ENCODE measurements at regions not wholly inside any gene's neighbourhood (a gene's known extent, or its start where the extent isn't known, plus 50 kb on each side); places are given as distances from the start of the nearest gene placed in this dataset.
"Not testable (repeated sequence)": the region's sequence is repeated elsewhere in the genome, so short reads cannot be mapped to it uniquely, and the experiment has no call there.

DNA sequence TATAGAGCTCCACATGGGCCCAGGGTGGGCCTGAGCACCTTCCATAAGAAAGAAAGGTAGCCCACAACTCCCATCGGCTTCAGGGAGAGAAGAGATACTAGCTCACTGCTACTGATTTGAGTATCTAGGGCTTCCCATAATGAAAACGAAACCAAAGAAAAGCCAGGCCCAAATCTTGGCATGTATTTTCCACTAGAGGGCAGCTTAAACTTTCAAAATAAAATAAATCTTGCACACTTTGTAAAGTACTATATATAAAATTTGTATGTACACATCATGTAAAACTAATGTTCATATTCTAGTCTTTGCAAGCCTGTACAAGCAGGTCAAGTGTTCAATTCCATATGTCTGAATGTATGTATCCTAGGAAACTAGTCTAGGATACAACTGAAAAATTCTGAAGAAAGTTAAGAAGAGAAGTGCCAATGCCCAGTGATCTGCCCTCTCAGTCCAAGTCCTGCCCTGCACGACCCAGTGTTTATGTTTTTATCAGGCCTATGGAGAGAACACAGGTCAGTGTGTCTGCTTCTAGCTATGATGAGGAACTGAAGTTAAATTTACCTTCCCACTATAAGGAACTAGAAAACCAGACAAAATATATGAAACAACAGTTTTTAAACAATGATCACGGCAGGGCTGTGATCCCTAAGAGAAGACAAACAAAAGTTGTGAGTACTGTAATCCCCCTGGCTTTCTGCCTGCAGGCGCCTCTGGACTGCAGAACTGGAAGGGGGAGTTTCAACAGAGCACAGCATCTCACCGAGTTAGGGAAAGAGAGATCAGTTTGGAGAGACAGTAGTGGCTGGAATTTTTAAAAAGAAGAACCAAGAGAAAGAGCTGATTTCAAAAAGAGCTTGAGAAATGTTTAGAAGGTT is 475.7 kb downstream of the UQCRFS1 start:
- DNase-seq (ENCODE audit: low read depth in 3 of 3): no peak

DNA sequence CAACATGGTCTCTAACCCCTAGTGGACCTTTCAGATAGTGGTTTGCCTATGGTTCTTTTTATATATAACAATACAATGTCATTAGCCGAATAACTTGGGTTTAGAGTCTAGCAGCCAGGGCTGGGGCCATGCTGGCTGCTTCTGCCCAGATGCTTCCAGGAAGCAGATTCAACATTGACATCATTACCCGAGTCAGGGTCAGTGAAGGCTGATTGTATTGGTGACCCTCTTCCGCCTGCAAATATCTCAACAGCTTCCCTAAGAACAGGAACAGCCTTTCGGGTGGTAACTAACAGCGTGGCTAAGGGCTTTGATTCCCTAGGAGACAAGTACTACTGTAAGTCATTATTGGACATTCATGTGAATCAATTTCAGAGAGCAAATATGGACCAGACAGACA is 476.4 kb downstream of the UQCRFS1 start:
- no peak for DNase-seq (ENCODE audit: low read depth in 3 of 3)

DNA sequence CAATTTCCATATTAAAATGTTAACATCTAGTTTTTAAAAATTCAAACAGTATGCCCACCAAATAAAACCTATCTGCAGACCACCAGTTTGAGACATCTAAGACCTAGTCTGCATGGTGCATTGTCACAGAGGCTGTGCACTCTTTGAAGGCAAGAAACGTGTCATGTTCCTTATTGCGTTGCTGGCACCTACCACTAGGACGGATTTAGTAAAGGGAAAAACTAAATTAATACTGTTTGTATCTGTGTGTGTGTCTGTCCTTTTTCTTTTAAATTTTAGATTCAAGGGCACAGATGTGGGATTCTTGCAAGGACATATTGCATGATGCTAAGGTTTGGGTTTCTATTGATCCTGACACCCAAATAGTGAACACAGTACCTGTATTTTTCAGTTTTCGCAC is 481.4 kb downstream of the UQCRFS1 start:
- DNase-seq (ENCODE audit: low read depth in 3 of 3): no peak

- no peak for DNase-seq (ENCODE audit: low read depth in 3 of 3)
Measured at GRCh38 chr19:28730791-28731512, 482.0 kb downstream of the UQCRFS1 start.

- peak in 1 of 3 experiments; percentile 3 for DNase-seq (ENCODE audit: low read depth in 3 of 3)
Measured at GRCh38 chr19:28727480-28728159, 485.3 kb downstream of the UQCRFS1 start.

DNA sequence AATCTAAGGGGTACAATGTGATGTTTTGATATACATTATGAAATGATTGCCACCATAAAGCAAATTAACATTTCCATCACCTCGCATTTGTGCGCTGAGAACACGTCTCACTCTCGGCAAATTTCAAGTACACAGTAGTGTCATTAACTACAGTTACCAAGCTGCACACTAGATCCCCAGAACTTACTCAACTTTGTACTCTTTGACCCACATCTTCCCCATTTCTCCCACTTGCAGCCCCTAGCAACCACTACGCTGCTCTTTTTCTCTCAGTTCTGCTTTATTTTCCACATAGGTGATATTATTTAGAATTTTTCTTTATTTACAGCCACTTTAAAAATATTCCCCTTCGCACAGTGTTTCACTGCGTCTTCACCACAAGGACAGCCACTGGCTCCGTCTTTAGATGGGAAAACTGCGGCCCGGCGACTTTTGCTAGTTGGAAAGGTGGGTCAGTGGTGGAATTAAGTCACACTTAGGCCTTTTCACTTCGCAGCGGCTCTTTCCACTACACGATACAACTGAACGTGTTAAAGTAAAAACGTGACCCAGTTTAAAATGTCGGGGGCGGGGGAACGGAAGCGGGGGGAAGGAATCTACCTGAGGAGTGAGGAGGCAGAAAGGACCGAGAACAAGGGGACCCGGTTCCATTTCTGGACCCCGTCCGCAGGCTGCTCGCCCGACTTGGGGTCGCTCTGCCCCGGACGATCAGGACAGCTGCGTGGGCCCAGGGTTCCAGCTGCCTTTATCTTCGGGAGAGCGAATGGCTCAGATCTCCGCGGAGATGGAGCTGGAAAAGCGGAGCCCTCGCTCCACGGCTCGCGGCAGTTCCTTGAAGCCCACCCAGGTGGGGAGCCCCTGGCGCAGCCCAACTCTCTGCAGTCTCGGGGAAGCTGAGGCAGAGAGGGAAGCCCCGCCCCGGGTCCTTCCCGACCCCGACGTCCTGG is 486.1 kb downstream of the UQCRFS1 start:
- no peak for DNase-seq (ENCODE audit: low read depth in 3 of 3)

DNA sequence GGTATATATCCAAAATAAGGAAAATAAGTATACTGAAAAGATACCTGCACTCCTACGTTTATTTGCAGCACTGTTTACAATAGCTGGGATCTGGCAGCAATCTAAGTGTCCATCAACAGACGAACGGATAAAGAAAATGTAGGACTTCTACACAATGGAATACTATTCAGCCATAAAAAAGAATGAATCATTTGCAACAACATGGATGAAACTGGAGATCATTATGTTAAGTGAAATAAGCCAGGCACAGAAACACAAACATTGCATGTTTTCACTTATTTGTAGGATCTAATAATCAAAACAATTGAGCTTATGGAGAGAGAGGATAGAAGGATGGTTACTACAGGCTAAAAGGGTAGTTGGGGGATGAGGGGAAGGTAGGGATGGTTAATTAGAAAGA is 494.0 kb downstream of the UQCRFS1 start:
- no peak for DNase-seq (ENCODE audit: low read depth in 3 of 3)

DNA sequence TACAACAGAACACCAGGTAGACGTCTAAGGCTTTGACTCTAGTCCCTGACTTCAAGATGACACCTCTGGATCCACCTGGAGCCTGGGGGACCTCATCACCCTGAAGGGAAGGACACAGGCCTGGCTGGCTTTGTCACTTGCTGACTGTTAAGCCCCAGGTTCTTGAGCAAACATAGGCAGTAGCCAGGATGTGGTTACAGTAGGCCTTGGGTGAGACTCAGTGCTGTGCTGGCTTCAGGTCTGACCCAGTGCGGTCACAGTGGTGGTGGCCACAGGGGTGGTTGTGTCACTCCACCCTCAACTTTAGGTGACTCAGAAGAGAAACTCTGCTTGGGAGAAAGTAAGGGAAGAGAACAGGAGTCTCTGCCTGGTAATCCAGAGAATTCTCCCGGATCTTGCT is 497.8 kb downstream of the UQCRFS1 start:
- no peak for DNase-seq (ENCODE audit: low read depth in 3 of 3)

DNA sequence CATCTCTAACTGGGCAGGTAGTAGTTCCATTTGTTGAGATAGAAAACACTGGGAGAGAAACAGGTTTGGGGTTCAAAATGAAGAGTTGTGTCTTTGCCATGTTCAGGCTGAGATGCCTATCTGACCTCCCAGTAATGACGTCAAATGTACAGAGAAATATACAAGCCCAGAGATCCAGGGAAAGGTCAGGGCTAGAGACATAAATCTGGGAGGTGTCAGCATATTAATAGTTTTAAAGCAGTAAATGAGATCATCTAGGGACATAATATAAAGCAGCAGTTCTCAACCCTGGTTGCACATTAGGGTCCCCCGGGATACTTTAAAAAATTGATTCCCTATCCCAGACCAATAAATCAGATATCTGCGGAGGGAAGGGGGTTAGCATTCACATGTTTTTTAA is 501.5 kb downstream of the UQCRFS1 start:
- DNase-seq (ENCODE audit: low read depth in 3 of 3): no peak

DNA sequence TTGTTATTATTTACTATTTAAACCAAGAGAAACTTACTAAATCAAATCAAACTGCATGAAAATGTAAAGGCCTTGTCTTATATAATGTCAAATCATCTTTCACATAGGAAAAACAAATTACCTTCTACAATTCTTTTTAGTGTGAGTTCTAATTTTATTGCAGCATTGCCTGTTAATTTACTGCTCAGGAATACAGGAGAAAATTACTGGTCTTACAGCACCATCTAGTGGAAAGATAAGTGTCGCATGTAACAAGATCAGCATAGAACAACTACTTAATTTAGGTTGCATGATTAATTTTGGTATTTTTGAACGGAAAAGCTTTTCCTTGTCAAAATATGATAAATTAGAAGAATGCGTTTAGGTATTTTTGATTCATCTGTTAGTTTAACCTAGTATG is 502.7 kb downstream of the UQCRFS1 start:
- DNase-seq (ENCODE audit: low read depth in 3 of 3): no peak

- no peak for DNase-seq (ENCODE audit: low read depth in 3 of 3)
Measured at GRCh38 chr19:28706693-28707092, 506.3 kb downstream of the UQCRFS1 start.

GRCh38 chr19:28705008-28705407 is 507.9 kb downstream of the UQCRFS1 start:
- no peak for DNase-seq (ENCODE audit: low read depth in 3 of 3)

DNA sequence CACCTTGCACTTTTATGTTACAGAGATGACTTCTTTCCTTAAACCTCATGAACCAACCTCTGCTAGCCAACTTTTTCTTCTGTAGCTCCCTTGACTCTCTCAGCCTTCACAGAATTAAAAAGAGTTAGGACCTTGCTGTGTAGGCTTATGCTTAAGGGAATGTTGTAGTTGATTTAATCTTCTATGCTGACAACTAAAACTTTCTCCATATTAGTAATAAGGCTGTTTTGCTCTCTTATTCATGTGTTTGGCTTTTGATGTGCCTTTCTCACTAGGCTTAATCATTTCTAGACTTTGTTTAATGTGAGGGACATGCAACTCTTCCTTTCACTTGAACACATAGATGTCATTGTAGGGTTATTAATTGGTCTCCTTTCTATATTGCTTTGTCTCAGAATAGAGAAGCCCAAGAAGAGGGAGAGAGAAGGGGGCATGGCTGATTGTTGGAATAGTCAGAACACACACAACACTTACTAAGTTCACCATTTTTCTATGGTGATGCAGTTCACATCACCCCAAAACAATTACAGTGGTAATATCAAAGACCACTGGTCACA is 509.5 kb downstream of the UQCRFS1 start:
- DNase-seq (ENCODE audit: low read depth in 3 of 3): no peak

DNA sequence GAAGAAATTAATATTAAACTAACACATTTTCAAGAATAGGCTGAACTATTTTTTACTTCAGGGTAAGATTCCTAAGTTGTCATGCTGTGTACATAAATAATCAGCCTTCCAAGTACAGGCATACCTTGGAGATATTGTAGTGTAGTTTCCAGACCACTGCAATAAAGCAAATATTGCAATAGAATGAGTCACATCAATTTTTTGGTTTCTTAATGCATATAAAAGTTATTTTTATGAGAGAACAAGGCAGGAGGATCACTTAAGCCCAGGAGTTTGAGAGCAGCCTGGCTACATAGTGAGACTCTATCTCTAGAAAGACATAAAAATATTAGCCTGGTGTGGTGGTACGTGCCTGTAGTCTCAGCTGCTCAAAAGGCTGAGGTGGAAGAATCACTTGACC is 511.5 kb downstream of the UQCRFS1 start:
- no peak for DNase-seq (ENCODE audit: low read depth in 3 of 3)

- no peak for DNase-seq (ENCODE audit: low read depth in 3 of 3)
Measured at GRCh38 chr19:28700176-28700575, 512.8 kb downstream of the UQCRFS1 start.

GRCh38 chr19:28697308-28697707 is 515.6 kb downstream of the UQCRFS1 start:
- no peak for DNase-seq (ENCODE audit: low read depth in 3 of 3)

GRCh38 chr19:28694812-28695211 is 518.1 kb downstream of the UQCRFS1 start:
- DNase-seq (ENCODE audit: low read depth in 3 of 3): no peak

GRCh38 chr19:28691683-28692082 is 521.3 kb downstream of the UQCRFS1 start:
- no peak for DNase-seq (ENCODE audit: low read depth in 3 of 3)

DNA sequence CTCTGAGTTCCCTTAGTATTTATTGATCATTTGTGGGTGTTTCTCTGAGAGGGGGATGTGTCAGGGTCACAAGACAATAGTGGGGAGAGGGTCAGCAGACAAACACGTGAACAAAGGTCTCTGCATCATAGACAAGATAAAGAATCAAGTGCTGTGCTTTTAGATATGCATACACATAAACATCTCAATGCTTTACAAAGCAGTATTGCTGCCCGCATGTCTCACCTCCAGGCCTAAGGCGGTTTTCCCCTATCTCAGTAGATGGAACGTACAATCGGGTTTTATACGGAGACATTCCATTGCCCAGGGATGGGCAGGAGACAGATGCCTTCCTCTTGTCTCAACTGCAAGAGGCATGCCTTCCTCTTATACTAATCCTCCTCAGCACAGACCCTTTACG is 523.5 kb downstream of the UQCRFS1 start:
- DNase-seq (ENCODE audit: low read depth in 3 of 3): not testable (repeated sequence)

- DNase-seq (ENCODE audit: low read depth in 3 of 3): no peak
Measured at GRCh38 chr19:28687296-28687695, 525.7 kb downstream of the UQCRFS1 start.

DNA sequence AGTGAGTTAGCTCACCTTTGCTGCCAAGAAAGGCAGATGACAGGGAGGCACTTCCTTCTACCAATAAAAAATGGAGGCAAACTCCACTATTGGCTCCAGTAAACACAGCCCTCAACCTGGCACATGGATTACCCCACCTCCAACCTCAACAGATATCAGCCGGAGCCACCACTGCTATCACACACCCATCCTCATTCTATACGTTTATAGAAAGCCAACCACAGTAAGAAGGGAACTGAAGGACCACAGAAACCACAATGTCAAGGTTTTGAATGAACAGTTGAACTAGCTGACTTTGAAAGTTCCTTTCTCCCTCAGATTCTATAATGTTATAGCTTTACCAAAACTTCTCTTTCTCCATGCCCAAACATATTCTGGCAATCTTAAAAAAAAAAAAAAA is 526.2 kb downstream of the UQCRFS1 start:
- no peak for DNase-seq (ENCODE audit: low read depth in 3 of 3)

All from stimulated activated CD4-positive, alpha-beta T cell treated with anti-CD3 and anti-CD28 coated beads, TNF-alpha, amount 100 ng/mL, for 4 hours (primary cell).